MM.1S (cell line): ENCODE measurements at regions not wholly inside any gene's neighbourhood (a gene's known extent, or its start where the extent isn't known, plus 50 kb on each side); places are given as distances from the start of the nearest gene placed in this dataset.

Source experiments
- DNase-seq: peaks from one replicate; pipeline ENCODE4 v3.0.0-alpha.2; 2015
- H2AFZ ChIP-seq: fragments of 300-600 bp; sonication (generic); 2 replicates; pipeline ENCODE4 v1.6.0; 2016; ENCODE audit warnings: antibody characterized with exemption, low read length
- H3F3A ChIP-seq: fragments of 300-600 bp; sonication (generic); 2 replicates; pipeline ENCODE4 v1.6.1; 2016; ENCODE audit warnings: mild to moderate bottlenecking, antibody characterized with exemption, low read length, moderate library complexity, mixed read lengths; ENCODE audit not compliant: insufficient read depth
- H3K27ac ChIP-seq: fragments of 300-600 bp; sonication (generic); 2 replicates; pipeline ENCODE4 v1.5.1; 2016; ENCODE audit warnings: mild to moderate bottlenecking, low read length
- H3K27me3 ChIP-seq: fragments of 300-600 bp; sonication (generic); replicated peaks from 2 replicates; pipeline ENCODE4 v1.6.0; 2016; ENCODE audit warnings: low read length; ENCODE audit not compliant: insufficient read depth
- H3K36me3 ChIP-seq: fragments of 300-600 bp; sonication (generic); replicated peaks from 2 replicates; pipeline ENCODE4 v1.6.1; 2016; ENCODE audit warnings: mild to moderate bottlenecking, low read length, mixed read lengths; ENCODE audit not compliant: insufficient read depth
- H3K4me1 ChIP-seq: fragments of 300-600 bp; sonication (generic); 2 replicates; pipeline ENCODE4 v1.6.1; 2016; ENCODE audit warnings: low read length, mixed read lengths
- H3K4me2 ChIP-seq: fragments of 300-600 bp; sonication (generic); 2 replicates; pipeline ENCODE4 v1.6.0; 2016; ENCODE audit warnings: low read depth, low read length
- H3K4me3 ChIP-seq: fragments of 300-600 bp; sonication (generic); 2 replicates; pipeline ENCODE4 v1.5.1; 2016; ENCODE audit warnings: low read length, mixed read lengths
- H3K79me2 ChIP-seq: fragments of 300-600 bp; sonication (generic); 2 replicates; pipeline ENCODE4 v1.6.1; 2016; ENCODE audit warnings: mixed run types, low read length, mixed read lengths
- H3K9ac ChIP-seq: fragments of 300-600 bp; sonication (generic); 2 replicates; pipeline ENCODE4 v1.6.1; 2016; ENCODE audit warnings: low read length, mixed read lengths
- H3K9me2 ChIP-seq: fragments of 300-600 bp; sonication (generic); replicated peaks from 2 replicates; pipeline ENCODE4 v1.6.1; 2016; ENCODE audit warnings: mild to moderate bottlenecking, low read length, mixed read lengths; ENCODE audit not compliant: insufficient read depth
- H3K9me3 ChIP-seq: fragments of 300-600 bp; sonication (generic); replicated peaks from 2 replicates; pipeline ENCODE4 v1.6.1; 2016; ENCODE audit warnings: mild to moderate bottlenecking, low read length, mixed read lengths; ENCODE audit not compliant: insufficient read depth
- H4K20me1 ChIP-seq: fragments of 300-600 bp; sonication (generic); 2 replicates; pipeline ENCODE4 v1.6.1; 2016; ENCODE audit warnings: mild to moderate bottlenecking, low read length, moderate library complexity, mixed read lengths; ENCODE audit not compliant: insufficient read depth
- CTCF ChIP-seq: fragments of 300-600 bp; sonication (generic); IDR thresholded peaks from 2 replicates; pipeline ENCODE4 v1.5.1; 2016; ENCODE audit warnings: antibody characterized with exemption, low read length, mixed read lengths
- EZH2 ChIP-seq: fragments of 300-600 bp; sonication (generic); optimal IDR thresholded peaks from 2 replicates; pipeline ENCODE3; 2017; ENCODE audit warnings: low read depth, mild to moderate bottlenecking, antibody characterized with exemption, low read length, mixed read lengths
- EZH2phosphoT487 ChIP-seq: fragments of 300-600 bp; sonication (generic); IDR thresholded peaks from 2 replicates; pipeline ENCODE4 v1.6.1; 2018; ENCODE audit warnings: antibody characterized with exemption, low read length

DNA sequence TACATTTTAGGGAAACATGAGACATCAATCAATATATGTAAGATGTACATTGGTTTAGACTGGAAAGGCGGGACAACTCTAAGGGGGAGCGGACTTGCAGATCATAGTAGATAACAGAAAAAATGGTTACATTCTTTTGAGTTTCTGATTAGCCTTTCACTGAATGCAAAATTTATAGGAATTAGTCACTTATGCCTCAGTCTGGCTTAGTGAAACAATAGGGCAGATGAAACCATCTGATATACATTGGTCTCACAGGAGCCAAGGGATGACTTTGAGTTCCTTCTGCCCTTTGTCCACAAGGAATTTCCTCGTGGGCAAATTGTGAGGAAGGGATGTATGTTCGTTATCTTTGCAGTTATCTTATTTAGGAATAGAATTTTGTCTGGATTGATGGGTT lies 128.2 kb downstream of the ARSF start:
- no peak for TF ChIP-seq CTCF
- no peak overlapping the region for H3K9ac ChIP-seq
- DNase-seq = no peak
- H3K4me2 ChIP-seq = no peak overlapping the region
- H3K4me3 ChIP-seq = no peak overlapping the region
- no peaks in the 10 kb centered on the region for H3K36me3 ChIP-seq
- H3K79me2 ChIP-seq = no peaks in the 10 kb centered on the region
- H3K27me3 ChIP-seq = no peaks in the 10 kb centered on the region
- no peaks in the 10 kb centered on the region for H3K9me3 ChIP-seq
- H3K9me2 ChIP-seq = no peaks in the 10 kb centered on the region
- no peaks in the 10 kb centered on the region for H3K4me1 ChIP-seq
- no peaks in the 10 kb centered on the region for H3F3A ChIP-seq
- no peak overlapping the region for H3K27ac ChIP-seq
- H2AFZ ChIP-seq = no peak overlapping the region
- no peaks in the 10 kb centered on the region for H4K20me1 ChIP-seq

DNA sequence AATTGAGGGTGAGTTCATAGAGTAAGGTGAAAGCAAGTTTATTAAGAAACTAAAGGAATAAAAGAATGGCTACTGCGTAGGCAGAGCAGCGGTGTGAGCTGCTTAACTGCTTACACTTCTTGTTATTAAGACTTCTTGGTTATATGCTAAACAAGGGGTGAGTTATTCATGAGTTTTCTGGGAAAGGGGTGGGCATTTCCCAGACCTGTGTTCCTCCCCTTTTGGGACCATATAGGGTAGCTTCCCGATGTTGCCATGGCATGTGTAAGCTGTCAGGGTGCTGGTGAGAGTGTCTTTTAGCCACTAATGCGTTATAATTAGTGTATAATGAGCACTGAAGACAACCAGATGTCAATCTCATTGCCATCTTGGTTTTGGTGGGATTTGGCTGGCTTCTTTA lies 126.5 kb downstream of the ARSF start:
- Histone ChIP-seq H3K79me2 (no peaks in the 10 kb centered on the region), H3K9me3 (no peaks in the 10 kb centered on the region), H3K27me3 (no peaks in the 10 kb centered on the region), H3K36me3 (no peaks in the 10 kb centered on the region), H3K4me1 (no peaks in the 10 kb centered on the region), H3K9ac (no peak overlapping the region), H4K20me1 (no peaks in the 10 kb centered on the region), H2AFZ (no peak overlapping the region), H3F3A (no peaks in the 10 kb centered on the region), H3K27ac (no peak overlapping the region), H3K9me2 (no peaks in the 10 kb centered on the region), H3K4me3 (no peak overlapping the region), H3K4me2 (no peak overlapping the region)
- TF ChIP-seq EZH2 (no peak), CTCF (no peak), EZH2phosphoT487 (no peak)
- DNase-seq = no peak

DNA sequence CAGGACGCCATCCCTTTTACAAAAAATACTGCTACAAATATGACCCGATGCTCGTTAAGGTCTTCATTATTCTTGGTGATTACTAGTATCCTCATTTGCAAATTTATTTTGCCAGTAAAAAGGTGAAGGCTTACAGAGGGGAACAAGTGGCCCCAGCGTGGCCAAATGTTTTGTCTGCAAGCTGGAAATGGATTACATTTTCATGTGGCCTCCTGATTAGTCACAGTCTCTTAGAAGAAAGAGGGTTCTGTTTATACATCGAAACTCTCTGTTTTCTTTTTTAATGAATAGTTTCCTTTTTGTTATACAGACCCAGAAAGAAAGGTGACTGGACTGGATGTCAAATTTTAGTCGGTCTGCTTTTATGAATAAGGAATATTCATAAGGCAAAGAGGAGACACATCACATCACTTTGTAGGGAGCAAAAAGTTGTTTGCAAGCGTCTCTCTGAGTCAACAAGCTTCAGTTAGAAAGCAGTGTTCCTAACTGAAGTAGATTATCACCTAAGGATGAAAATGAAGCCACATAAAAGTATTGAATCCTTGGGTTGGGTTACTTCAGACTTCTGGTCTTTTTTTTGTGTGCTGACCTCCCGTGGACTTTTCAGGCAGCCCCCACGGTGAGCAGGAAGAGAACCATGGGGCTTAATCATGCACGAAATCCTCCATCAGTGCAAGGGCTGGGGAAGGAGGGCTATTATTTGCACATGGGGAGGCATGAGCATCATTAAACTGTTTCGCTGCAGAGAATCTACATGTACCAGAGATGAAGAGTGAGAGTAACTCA lies 125.6 kb downstream of the ARSF start:
- H3K4me2 ChIP-seq = no peak overlapping the region

DNA sequence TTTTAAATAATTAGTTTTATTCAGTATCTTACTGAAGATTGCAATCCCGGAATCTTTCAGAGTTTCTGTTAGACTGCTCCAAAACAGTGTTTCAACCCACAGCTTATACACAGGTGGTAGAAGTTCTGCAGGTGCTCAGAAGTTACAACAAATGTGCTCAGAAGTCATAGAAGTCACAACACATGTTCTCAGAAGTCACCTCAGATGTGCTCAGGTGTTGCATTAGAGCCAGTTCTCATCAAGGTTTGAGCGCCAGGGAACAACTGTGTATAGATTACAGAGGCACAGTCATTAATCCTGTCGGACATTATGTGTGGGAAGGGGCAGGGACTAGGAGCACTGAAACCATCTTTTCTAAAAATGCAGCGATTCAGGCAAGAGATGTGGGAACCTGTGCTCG lies 124.5 kb downstream of the ARSF start:
- H3K27ac ChIP-seq = no peak overlapping the region
- no peaks in the 10 kb centered on the region for H3K9me3 ChIP-seq
- no peaks in the 10 kb centered on the region for H3K4me1 ChIP-seq
- H2AFZ ChIP-seq = no peak overlapping the region
- no peak for DNase-seq
- H3K9me2 ChIP-seq = no peaks in the 10 kb centered on the region
- no peaks in the 10 kb centered on the region for H4K20me1 ChIP-seq
- H3K79me2 ChIP-seq = no peaks in the 10 kb centered on the region
- no peaks in the 10 kb centered on the region for H3K27me3 ChIP-seq
- no peak overlapping the region for H3K4me3 ChIP-seq
- H3K4me2 ChIP-seq = no peak overlapping the region
- no peaks in the 10 kb centered on the region for H3F3A ChIP-seq
- H3K36me3 ChIP-seq = no peaks in the 10 kb centered on the region
- no peak overlapping the region for H3K9ac ChIP-seq
- TF ChIP-seq EZH2phosphoT487 = no peak
- no peak for TF ChIP-seq EZH2
- TF ChIP-seq CTCF = no peak

More for the DNA sequence above, 125.6 kb downstream of the ARSF start:
- no peaks in the 10 kb centered on the region for H3K36me3 ChIP-seq
- H3K27ac ChIP-seq = no peak overlapping the region
- no peaks in the 10 kb centered on the region for H3K9me3 ChIP-seq
- H4K20me1 ChIP-seq = no peaks in the 10 kb centered on the region
- no peak overlapping the region for H2AFZ ChIP-seq
- no peak for TF ChIP-seq EZH2
- TF ChIP-seq EZH2phosphoT487 = no peak
- H3K27me3 ChIP-seq = no peaks in the 10 kb centered on the region
- H3K9ac ChIP-seq = no peak overlapping the region
- no peak overlapping the region for H3K4me3 ChIP-seq
- DNase-seq = no peak
- H3F3A ChIP-seq = no peaks in the 10 kb centered on the region
- no peaks in the 10 kb centered on the region for H3K4me1 ChIP-seq
- no peaks in the 10 kb centered on the region for H3K79me2 ChIP-seq
- no peaks in the 10 kb centered on the region for H3K9me2 ChIP-seq
